SK-N-MC (cell line): ENCODE measurements at regions not wholly inside any gene's neighbourhood (a gene's known extent, or its start where the extent isn't known, plus 50 kb on each side); places are given as distances from the start of the nearest gene placed in this dataset.

Experiments used
- DNase-seq: peaks from one replicate; pipeline ENCODE4 v3.0.0-alpha.2; 2011; ENCODE audit warnings: low read depth, low spot score
- H3K27ac ChIP-seq: fragments of 200-600 bp; sonication (generic); 2 replicates; pipeline ENCODE4 v1.5.1; 2016; ENCODE audit warnings: mixed run types
- H3K36me3 ChIP-seq: fragments of 200-600 bp; sonication (generic); 2 replicates; pipeline ENCODE4 v1.6.1; 2017; ENCODE audit warnings: antibody characterized with exemption, low read length, mixed read lengths; ENCODE audit not compliant: insufficient read depth
- H3K4me3 ChIP-seq: fragments of 200-600 bp; sonication (generic); 2 replicates; pipeline ENCODE4 v1.5.1; 2016
- H3K9ac ChIP-seq: fragments of 200-600 bp; sonication (generic); 2 replicates; pipeline ENCODE4 v1.8.0; 2017; ENCODE audit warnings: mixed run types, mixed read lengths; ENCODE audit not compliant: insufficient read length
- H3K9me3 ChIP-seq: fragments of 200-600 bp; sonication (generic); 2 replicates; pipeline ENCODE4 v1.6.1; 2017; ENCODE audit warnings: low read depth, mild to moderate bottlenecking, antibody characterized with exemption, low read length, moderate library complexity, mixed read lengths
- EZH2 ChIP-seq: fragments of 200-600 bp; sonication (generic); IDR thresholded peaks from one replicate; pipeline ENCODE4 v1.6.1; 2017; ENCODE audit warnings: antibody characterized with exemption
- FOXP2 ChIP-seq: optimal IDR thresholded peaks from 2 replicates; pipeline ENCODE3; 2011; ENCODE audit warnings: mild to moderate bottlenecking, moderate library complexity; ENCODE audit not compliant: insufficient read depth; ENCODE audit errors: extremely low read length, control extremely low read depth
- POLR2AphosphoS5 ChIP-seq: IDR thresholded peaks from 2 replicates; pipeline ENCODE4 v1.6.1; 2012; ENCODE audit warnings: mild to moderate bottlenecking, low read depth, low read length, borderline replicate concordance

GRCh38 chr1:29427614-29428279, 191.4 kb downstream of the PTPRU start:
- Histone ChIP-seq H3K4me3 (no peak overlapping the region), H3K9me3 (no peaks in the 10 kb centered on the region), H3K9ac (no peak overlapping the region), H3K36me3 (no peaks in the 10 kb centered on the region), H3K27ac (no peak overlapping the region)
- DNase-seq: no peak
- TF ChIP-seq POLR2AphosphoS5 (no peak), FOXP2 (no peak), EZH2 (no peak)

- Histone ChIP-seq H3K4me3 (no peak overlapping the region), H3K9me3 (no peaks in the 10 kb centered on the region), H3K27ac (no peak overlapping the region), H3K36me3 (no peaks in the 10 kb centered on the region), H3K9ac (no peak overlapping the region)
- DNase-seq: no peak
- TF ChIP-seq FOXP2: no peak
- TF ChIP-seq EZH2: no peak
- TF ChIP-seq POLR2AphosphoS5: no peak
Observed at GRCh38 chr1:29426701-29427279, 190.5 kb downstream of the PTPRU start.

GRCh38 chr1:29425631-29426030, 189.3 kb downstream of the PTPRU start:
- Histone ChIP-seq H3K4me3 (no peak overlapping the region), H3K36me3 (no peaks in the 10 kb centered on the region), H3K9ac (no peak overlapping the region), H3K27ac (no peak overlapping the region), H3K9me3 (no peaks in the 10 kb centered on the region)
- no peak for DNase-seq
- TF ChIP-seq FOXP2 (no peak), EZH2 (no peak), POLR2AphosphoS5 (no peak)

- DNase-seq: no peak
- no peaks in the 10 kb centered on the region for H3K36me3 ChIP-seq
- no peak for TF ChIP-seq FOXP2
- no peak for TF ChIP-seq EZH2
- no peak for TF ChIP-seq POLR2AphosphoS5
- no peak overlapping the region for H3K4me3 ChIP-seq
- H3K9ac ChIP-seq: no peak overlapping the region
- H3K9me3 ChIP-seq: no peaks in the 10 kb centered on the region
- H3K27ac ChIP-seq: no peak overlapping the region
Observed at GRCh38 chr1:29424266-29424665, 187.9 kb downstream of the PTPRU start.

GRCh38 chr1:29420202-29420601, 183.9 kb downstream of the PTPRU start:
- Histone ChIP-seq H3K9me3 (no peaks in the 10 kb centered on the region), H3K4me3 (no peak overlapping the region), H3K27ac (no peak overlapping the region), H3K9ac (no peak overlapping the region), H3K36me3 (no peaks in the 10 kb centered on the region)
- no peak for DNase-seq
- TF ChIP-seq FOXP2 (no peak), EZH2 (no peak)

GRCh38 chr1:29417971-29418370, 181.6 kb downstream of the PTPRU start:
- no peak overlapping the region for H3K27ac ChIP-seq
- no peak for DNase-seq
- no peak overlapping the region for H3K4me3 ChIP-seq
- TF ChIP-seq FOXP2: no peak
- TF ChIP-seq EZH2: no peak
- no peak for TF ChIP-seq POLR2AphosphoS5
- H3K36me3 ChIP-seq: no peaks in the 10 kb centered on the region
- no peak overlapping the region for H3K9ac ChIP-seq
- H3K9me3 ChIP-seq: no peaks in the 10 kb centered on the region

- no peaks in the 10 kb centered on the region for H3K36me3 ChIP-seq
- H3K4me3 ChIP-seq: no peak overlapping the region
- TF ChIP-seq EZH2 (no peak), FOXP2 (no peak), POLR2AphosphoS5 (no peak)
- H3K9ac ChIP-seq: no peak overlapping the region
- H3K9me3 ChIP-seq: no peaks in the 10 kb centered on the region
- DNase-seq: no peak
- H3K27ac ChIP-seq: no peak overlapping the region
Observed at GRCh38 chr1:29417147-29417858, 181.0 kb downstream of the PTPRU start.

GRCh38 chr1:29416267-29417146, 180.2 kb downstream of the PTPRU start:
- Histone ChIP-seq H3K9me3 (no peaks in the 10 kb centered on the region), H3K27ac (no peak overlapping the region), H3K9ac (no peak overlapping the region), H3K4me3 (no peak overlapping the region), H3K36me3 (no peaks in the 10 kb centered on the region)
- TF ChIP-seq EZH2: no peak
- TF ChIP-seq FOXP2: no peak
- TF ChIP-seq POLR2AphosphoS5: no peak
- DNase-seq: no peak
